IMR-90 (cell line): ENCODE measurements at regions not wholly inside any gene's neighbourhood (a gene's known extent, or its start where the extent isn't known, plus 50 kb on each side); places are given as distances from the start of the nearest gene placed in this dataset.

ENCODE experiments used
- ATAC-seq: fragments of 200-7000 bp; cut with Tn5 transposase; 2 replicates; pipeline ENCODE4 v1.9.1; 2020; ENCODE audit warnings: low read depth, mild to moderate bottlenecking, moderate library complexity
- BruUV-seq: library from RNA; stranded (reverse); fragments of 400-500 nt; replicated peaks from 2 replicates; lab custom pipeline; 2021; lab: Mats Ljungman, UMichigan
- CTCF ChIA-PET: fragments of 300-600 bp; formaldehyde crosslinking; extraction: SDS; loops from one replicate; lab custom pipeline; 2021; ENCODE audit warnings: antibody characterized with exemption; lab: Yijun Ruan, JAX
- POLR2A ChIA-PET: fragments of 300-600 bp; sonication (Branson Sonifier 250); formaldehyde crosslinking; loops from one replicate; lab custom pipeline; 2022; ENCODE audit warnings: antibody characterized with exemption; ENCODE audit not compliant: unreplicated experiment; lab: Charles Lee
- DNase-seq: peaks from one replicate; pipeline ENCODE4 v3.0.0; 2013
- H2AFZ ChIP-seq: replicated peaks from 2 replicates; pipeline ENCODE3; 2013; ENCODE audit warnings: low read length, mild to moderate bottlenecking; ENCODE audit not compliant: poor library complexity
- H2AK5ac ChIP-seq: 2 replicates; pipeline ENCODE4 v1.6.1; 2013; ENCODE audit warnings: low read depth, low read length, inconsistent platforms
- H2AK9ac ChIP-seq: replicated peaks from 2 replicates; pipeline ENCODE3; 2013; ENCODE audit warnings: mild to moderate bottlenecking, low read depth, low read length, moderate library complexity; ENCODE audit not compliant: poor library complexity
- H2BK120ac ChIP-seq: 2 replicates; pipeline ENCODE4 v1.6.1; 2013; ENCODE audit warnings: low read depth, low read length, inconsistent platforms
- H2BK15ac ChIP-seq: 3 replicates; pipeline ENCODE4 v1.6.1; 2013; ENCODE audit warnings: low read depth, low read length, inconsistent platforms
- H2BK20ac ChIP-seq: 2 replicates; pipeline ENCODE4 v1.6.1; 2013; ENCODE audit warnings: low read depth, mild to moderate bottlenecking, inconsistent platforms, low read length, moderate library complexity
- H2BK5ac ChIP-seq: 2 replicates; pipeline ENCODE4 v1.6.1; 2013; ENCODE audit warnings: mild to moderate bottlenecking, low read depth, low read length, inconsistent platforms; ENCODE audit not compliant: poor library complexity, severe bottlenecking
- H3K14ac ChIP-seq: replicated peaks from 2 replicates; pipeline ENCODE4 v1.6.1; 2013; ENCODE audit warnings: low read depth, low read length, inconsistent platforms
- H3K18ac ChIP-seq: 2 replicates; pipeline ENCODE4 v1.6.1; 2013; ENCODE audit warnings: low read depth, low read length, control low read depth
- H3K23ac ChIP-seq: 2 replicates; pipeline ENCODE4 v1.6.1; 2013; ENCODE audit warnings: low read depth, low read length, inconsistent platforms
- H3K27ac ChIP-seq: 2 replicates; pipeline ENCODE4 v1.5.1; 2013; ENCODE audit warnings: mild to moderate bottlenecking, control low read depth, low read length; ENCODE audit not compliant: insufficient read depth
- H3K27me3 ChIP-seq: 2 replicates; pipeline ENCODE4 v1.6.1; 2013; ENCODE audit warnings: low read length; ENCODE audit not compliant: control insufficient read depth, insufficient read depth
- H3K36me3 ChIP-seq: 2 replicates; pipeline ENCODE4 v1.6.1; 2013; ENCODE audit warnings: low read length, mixed read lengths; ENCODE audit not compliant: control insufficient read depth, insufficient read depth
- H3K4ac ChIP-seq: 2 replicates; pipeline ENCODE4 v1.6.1; 2013; ENCODE audit warnings: low read depth, low read length, inconsistent platforms
- H3K4me1 ChIP-seq: 2 replicates; pipeline ENCODE4 v1.6.1; 2013; ENCODE audit warnings: low read length, mixed read lengths; ENCODE audit not compliant: control insufficient read depth, insufficient read depth
- H3K4me2 ChIP-seq: 2 replicates; pipeline ENCODE4 v1.6.1; 2013; ENCODE audit warnings: low read depth, mild to moderate bottlenecking, control low read depth, low read length, moderate library complexity
- H3K4me3 ChIP-seq: 2 replicates; pipeline ENCODE4 v1.5.1; 2013; ENCODE audit warnings: low read depth, mild to moderate bottlenecking, control low read depth, low read length, moderate library complexity; ENCODE audit not compliant: insufficient read depth
- H3K56ac ChIP-seq: 2 replicates; pipeline ENCODE4 v1.6.1; 2013; ENCODE audit warnings: low read length, inconsistent platforms; ENCODE audit not compliant: insufficient read depth; ENCODE audit errors: extremely low read depth
- H3K79me1 ChIP-seq, 2 experiments: 2 replicates each; pipeline ENCODE4 v1.6.1; 2013; ENCODE audit warnings: low read length in 2 of 2, inconsistent platforms in 1 of 2, low read depth in 1 of 2
- H3K9ac ChIP-seq: 2 replicates; pipeline ENCODE4 v1.6.1; 2013; ENCODE audit warnings: low read depth, low read length, control low read depth
- H3K9me1 ChIP-seq: 2 replicates; pipeline ENCODE4 v1.6.1; 2013; ENCODE audit warnings: low read length, inconsistent platforms; ENCODE audit not compliant: insufficient read depth
- H3K9me3 ChIP-seq: 2 replicates; pipeline ENCODE4 v1.6.1; 2013; ENCODE audit warnings: low read length; ENCODE audit not compliant: control insufficient read depth, insufficient read depth
- H4K20me1 ChIP-seq: 2 replicates; pipeline ENCODE4 v1.6.1; 2013; ENCODE audit warnings: low read length, inconsistent platforms; ENCODE audit not compliant: insufficient read depth
- H4K5ac ChIP-seq: 2 replicates; pipeline ENCODE4 v1.6.1; 2013; ENCODE audit warnings: mild to moderate bottlenecking, low read depth, low read length, control low read depth
- H4K8ac ChIP-seq, 2 experiments: 2 replicates each; pipeline ENCODE4 v1.6.1; 2013; ENCODE audit warnings: low read depth in 2 of 2, low read length in 2 of 2, control low read depth in 1 of 2, inconsistent platforms in 1 of 2
- H4K91ac ChIP-seq: 2 replicates; pipeline ENCODE4 v1.6.1; 2013; ENCODE audit warnings: low read depth, low read length, inconsistent platforms; ENCODE audit not compliant: insufficient read depth
- BHLHE40 ChIP-seq: fragments of 150-350 bp; IDR thresholded peaks from 2 replicates; pipeline ENCODE4 v1.6.1; 2016; ENCODE audit warnings: mild to moderate bottlenecking, low read depth, low read length
- CEBPB ChIP-seq: IDR thresholded peaks from 2 replicates; pipeline ENCODE4 v1.6.1; 2012; ENCODE audit warnings: low read depth, low read length, improper control_type of control experiment
- CHD1 ChIP-seq: IDR thresholded peaks from 2 replicates; pipeline ENCODE4 v1.6.1; 2012; ENCODE audit warnings: low read depth, low read length, improper control_type of control experiment
- CTCF ChIP-seq: conservative IDR thresholded peaks from 2 replicates; pipeline ENCODE4 v1.5.1; 2012; ENCODE audit warnings: mild to moderate bottlenecking, low read depth, low read length, improper control_type of control experiment
- ELK1 ChIP-seq: fragments of 150-350 bp; IDR thresholded peaks from 2 replicates; pipeline ENCODE4 v1.6.1; 2016; ENCODE audit warnings: low read depth, mild to moderate bottlenecking, low read length, moderate library complexity, borderline replicate concordance
- FOS ChIP-seq: fragments of 150-350 bp; IDR thresholded peaks from 2 replicates; pipeline ENCODE4 v1.6.1; 2016; ENCODE audit warnings: low read depth, low read length
- MAFK ChIP-seq: IDR thresholded peaks from 2 replicates; pipeline ENCODE4 v1.6.1; 2012; ENCODE audit warnings: low read depth, low read length, improper control_type of control experiment
- MXI1 ChIP-seq: IDR thresholded peaks from 2 replicates; pipeline ENCODE4 v1.6.1; 2012; ENCODE audit warnings: low read depth, mild to moderate bottlenecking, low read length, moderate library complexity, borderline replicate concordance
- NFE2L2 ChIP-seq: fragments of 150-350 bp; IDR thresholded peaks from 2 replicates; pipeline ENCODE4 v1.6.1; 2016; ENCODE audit warnings: low read depth, mild to moderate bottlenecking, low read length
- POLR2A ChIP-seq: IDR thresholded peaks from 2 replicates; pipeline ENCODE4 v1.6.1; 2012; ENCODE audit warnings: mild to moderate bottlenecking, low read depth, low read length
- RAD21 ChIP-seq: IDR thresholded peaks from 2 replicates; pipeline ENCODE4 v1.6.1; 2012; ENCODE audit warnings: low read length, improper control_type of control experiment
- RCOR1 ChIP-seq: IDR thresholded peaks from 2 replicates; pipeline ENCODE4 v1.6.1; 2012; ENCODE audit warnings: mild to moderate bottlenecking, low read length, improper control_type of control experiment; ENCODE audit not compliant: insufficient replicate concordance
- RFX5 ChIP-seq: IDR thresholded peaks from 2 replicates; pipeline ENCODE4 v1.8.0; 2012; ENCODE audit warnings: low read depth, mild to moderate bottlenecking, low read length, moderate library complexity
- SMC3 ChIP-seq: fragments of 150-350 bp; IDR thresholded peaks from 2 replicates; pipeline ENCODE4 v1.6.1; 2016; ENCODE audit warnings: low read depth, mild to moderate bottlenecking, antibody characterized with exemption, low read length, moderate library complexity
- WGBS, 2 experiments: methylation state at CpG; one replicate each; pipeline versions ENCODE4 v1.1.5 to v1.1.7; 2013; ENCODE audit warnings: missing lambda C conversion rate in 2 of 2; ENCODE audit not compliant: insufficient read length in 1 of 2; ENCODE audit errors: extremely low coverage in 2 of 2; 5-methylcytosine and 5-hydroxymethylcytosine counted together
- dilution Hi-C: fragments of 300-500 bp; cut with HindIII; formaldehyde crosslinking; loops from one replicate; pipeline ENCODE4 v1.14.3; 2018; ENCODE audit warnings: low sequenced_read_pairs; ENCODE audit not compliant: unreplicated experiment
- in situ Hi-C: fragments of 300-500 bp; cut with MboI; formaldehyde crosslinking; loops from 3 replicates; pipeline ENCODE4 v1.14.3; 2019; ENCODE audit warnings: low sequenced_read_pairs, inconsistent platforms, mixed read lengths
- intact Hi-C: fragments of 100-400 bp; cut with micrococcal nuclease; formaldehyde crosslinking; loops from 2 replicates; pipeline ENCODE4 v1.10.0; 2022

GRCh38 chr11:41534391-41534790 is 74.9 kb upstream of the LRRC4C start:
- Histone ChIP-seq H2BK15ac (no peak overlapping the region), H3K4me1 (no peaks in the 10 kb centered on the region), H3K23ac (no peak overlapping the region), H3K9me3 (peaks cover 9% of the 10 kb centered on the region), H3K18ac (no peak overlapping the region), H3K36me3 (no peaks in the 10 kb centered on the region), H3K27me3 (no peaks in the 10 kb centered on the region), H4K91ac (no peak overlapping the region), H4K8ac (no peak overlapping the region), H4K20me1 (no peaks in the 10 kb centered on the region), H3K4ac (no peak overlapping the region), H3K9ac (no peak overlapping the region), H3K4me3 (no peak overlapping the region), H2AK5ac (no peak overlapping the region), H4K5ac (no peak overlapping the region), H2BK20ac (no peak overlapping the region), H3K4me2 (no peak overlapping the region), H2BK5ac (no peak overlapping the region), H3K56ac (no peak overlapping the region), H2AFZ (no peak overlapping the region), H2AK9ac (no peak overlapping the region), H2BK120ac (no peak overlapping the region), H3K27ac (no peak overlapping the region), H3K14ac (no peak overlapping the region), H3K79me1 (no peaks in the 10 kb centered on the region), H3K9me1 (no peaks in the 10 kb centered on the region)
- intact Hi-C loops = no loop called here
- no TSS peak for BruUV-seq
- POLR2A ChIA-PET = no interaction called here
- no CpG with 5 or more reads among the region's 4 CpGs for WGBS, 2 experiments
- TF ChIP-seq POLR2A (no peak), FOS (no peak), RAD21 (no peak), MAFK (no peak), NFE2L2 (no peak), MXI1 (no peak), CEBPB (no peak), CHD1 (no peak), SMC3 (no peak), RFX5 (no peak), ELK1 (no peak), CTCF (no peak), BHLHE40 (no peak), RCOR1 (no peak)
- ATAC-seq = no peak
- CTCF ChIA-PET = no interaction called here
- no peak for DNase-seq
- in situ Hi-C loops = no loop called here
- dilution Hi-C loops = no loop called here
